Fibroblast of pulmonary artery (primary cell): ENCODE measurements at regions not wholly inside any gene's neighbourhood (a gene's known extent, or its start where the extent isn't known, plus 50 kb on each side); places are given as distances from the start of the nearest gene placed in this dataset.

Experiments
- DNase-seq: peaks from one replicate; pipeline ENCODE4 v3.0.0-alpha.2; 2010; ENCODE audit warnings: low read depth
- H3K4me3 ChIP-seq: replicated peaks from 2 replicates; pipeline ENCODE4 v1.5.1; 2011; ENCODE audit warnings: low read depth, mild to moderate bottlenecking, control low read depth, low read length, moderate library complexity
- TF ChIP-seq, protein P1 (sequence below): IDR thresholded peaks from 2 replicates; pipeline ENCODE4 v1.5.1; 2011; ENCODE audit warnings: mild to moderate bottlenecking, control low read depth, low read length, inconsistent platforms; ENCODE audit errors: missing control alignments

DNA sequence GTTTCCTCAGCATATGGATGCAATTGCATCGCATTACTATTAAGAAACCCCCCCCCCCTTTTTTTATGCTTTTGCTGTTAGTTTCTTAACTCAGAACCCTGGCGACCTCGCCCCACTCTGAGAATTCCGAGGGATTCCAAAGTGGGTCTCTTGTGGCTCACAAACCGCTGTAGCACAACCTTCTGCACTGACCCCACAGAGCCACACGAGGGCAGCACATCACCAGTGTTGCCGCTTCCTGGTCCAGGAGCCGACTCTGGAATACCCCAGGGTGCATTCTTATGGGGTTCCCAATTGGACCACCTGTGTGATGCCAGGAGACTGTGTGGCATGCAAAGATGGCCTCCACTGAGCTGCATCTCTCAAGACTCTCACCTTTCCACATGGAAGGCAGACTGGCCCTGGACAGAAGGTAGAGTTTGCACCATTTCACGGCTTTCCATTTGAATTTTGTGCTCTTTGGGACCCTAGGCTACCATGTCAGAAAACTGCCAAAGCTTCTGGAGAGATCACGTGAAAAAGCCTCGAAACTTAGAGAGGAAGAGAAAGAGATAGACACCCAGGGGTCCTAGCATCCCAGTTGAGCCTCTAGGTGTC lies 432.7 kb upstream of the ASIC2 start:
- TF ChIP-seq, protein P1, sequence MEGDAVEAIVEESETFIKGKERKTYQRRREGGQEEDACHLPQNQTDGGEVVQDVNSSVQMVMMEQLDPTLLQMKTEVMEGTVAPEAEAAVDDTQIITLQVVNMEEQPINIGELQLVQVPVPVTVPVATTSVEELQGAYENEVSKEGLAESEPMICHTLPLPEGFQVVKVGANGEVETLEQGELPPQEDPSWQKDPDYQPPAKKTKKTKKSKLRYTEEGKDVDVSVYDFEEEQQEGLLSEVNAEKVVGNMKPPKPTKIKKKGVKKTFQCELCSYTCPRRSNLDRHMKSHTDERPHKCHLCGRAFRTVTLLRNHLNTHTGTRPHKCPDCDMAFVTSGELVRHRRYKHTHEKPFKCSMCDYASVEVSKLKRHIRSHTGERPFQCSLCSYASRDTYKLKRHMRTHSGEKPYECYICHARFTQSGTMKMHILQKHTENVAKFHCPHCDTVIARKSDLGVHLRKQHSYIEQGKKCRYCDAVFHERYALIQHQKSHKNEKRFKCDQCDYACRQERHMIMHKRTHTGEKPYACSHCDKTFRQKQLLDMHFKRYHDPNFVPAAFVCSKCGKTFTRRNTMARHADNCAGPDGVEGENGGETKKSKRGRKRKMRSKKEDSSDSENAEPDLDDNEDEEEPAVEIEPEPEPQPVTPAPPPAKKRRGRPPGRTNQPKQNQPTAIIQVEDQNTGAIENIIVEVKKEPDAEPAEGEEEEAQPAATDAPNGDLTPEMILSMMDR, result peak; percentile 72

DNA sequence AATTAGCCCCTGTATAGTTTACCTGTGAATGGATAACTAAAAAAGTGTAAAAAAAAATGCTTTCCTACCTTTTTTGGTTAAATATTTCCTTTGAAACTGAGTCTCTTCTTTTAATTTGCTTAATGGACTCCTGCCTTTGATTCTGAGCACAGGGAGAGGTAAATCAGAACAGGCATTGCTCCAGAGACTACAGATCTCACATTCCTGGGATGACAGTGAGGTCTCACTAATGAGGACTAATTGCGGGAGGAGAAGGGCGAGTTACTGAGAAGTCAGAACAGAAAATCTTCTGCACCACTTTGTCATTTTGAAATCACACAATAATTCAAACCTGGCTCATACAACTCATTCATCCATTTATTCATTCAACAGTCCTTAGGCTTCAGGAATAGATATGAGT lies 437.0 kb upstream of the ASIC2 start:
- no peak overlapping the region for H3K4me3 ChIP-seq
- TF ChIP-seq, protein P1, result no peak
- no peak for DNase-seq

More for the DNA sequence above, 432.7 kb upstream of the ASIC2 start:
- no peak overlapping the region for H3K4me3 ChIP-seq
- peak; percentile 34 for DNase-seq

GRCh38 chr17:33732116-33732515 lies 439.0 kb upstream of the ASIC2 start:
- TF ChIP-seq, protein P1, result no peak
- DNase-seq, result peak; percentile 6

GRCh38 chr17:33739714-33740113 lies 446.6 kb upstream of the ASIC2 start:
- no peak overlapping the region for H3K4me3 ChIP-seq
- TF ChIP-seq, protein P1, result no peak
- no peak for DNase-seq

More at GRCh38 chr17:33732116-33732515, 439.0 kb upstream of the ASIC2 start:
- no peak overlapping the region for H3K4me3 ChIP-seq

- TF ChIP-seq, protein P1, result no peak
- DNase-seq, result no peak
- no peak overlapping the region for H3K4me3 ChIP-seq
Observed at GRCh38 chr17:33745047-33745760, 452.1 kb upstream of the ASIC2 start.

- H3K4me3 ChIP-seq, result no peak overlapping the region
- TF ChIP-seq, protein P1, result no peak
- DNase-seq, result no peak
Observed at GRCh38 chr17:33749171-33749570, 456.1 kb upstream of the ASIC2 start.
